Suppressor macrophage (primary cell): ENCODE measurements at regions not wholly inside any gene's neighbourhood (a gene's known extent, or its start where the extent isn't known, plus 50 kb on each side); places are given as distances from the start of the nearest gene placed in this dataset.

ENCODE experiments used
- DNase-seq, 4 experiments: peaks; one replicate each; pipeline ENCODE4 v3.0.0-alpha.2; 2020 to 2022

- DNase-seq = no peak
Measured at GRCh38 chr4:74651198-74651597, 143.1 kb downstream of the BTC start.

- DNase-seq = no peak
Measured at GRCh38 chr4:74653331-74654229, 140.7 kb downstream of the BTC start.

GRCh38 chr4:74654230-74654681 is 140.1 kb downstream of the BTC start:
- peak in 2 of 4 experiments; percentile 49 to 52 for DNase-seq

- no peak for DNase-seq
Measured at GRCh38 chr4:74656596-74656995, 137.7 kb downstream of the BTC start.

GRCh38 chr4:74658116-74658515 is 136.2 kb downstream of the BTC start:
- DNase-seq = peak; percentile 33 to 77 (median 52)

GRCh38 chr4:74659576-74660411 is 134.5 kb downstream of the BTC start:
- peak; percentile 75 to 94 (median 84) for DNase-seq

- no peak for DNase-seq
Measured at GRCh38 chr4:74660866-74661265, 133.5 kb downstream of the BTC start.

GRCh38 chr4:74661427-74662201 is 132.7 kb downstream of the BTC start:
- DNase-seq = peak; percentile 11 to 66 (median 33)

- no peak for DNase-seq
Measured at GRCh38 chr4:74663631-74664030, 130.7 kb downstream of the BTC start.

GRCh38 chr4:74665346-74665745 is 129.0 kb downstream of the BTC start:
- no peak for DNase-seq

GRCh38 chr4:74665876-74666275 is 128.4 kb downstream of the BTC start:
- DNase-seq = no peak

- DNase-seq = no peak
Measured at GRCh38 chr4:74667438-74667837, 126.9 kb downstream of the BTC start.

GRCh38 chr4:74667944-74668343 is 126.4 kb downstream of the BTC start:
- DNase-seq = no peak

- no peak for DNase-seq
Measured at GRCh38 chr4:74669702-74670101, 124.6 kb downstream of the BTC start.

GRCh38 chr4:74670583-74670982 is 123.7 kb downstream of the BTC start:
- DNase-seq = no peak

- peak; percentile 75 to 84 (median 80) for DNase-seq
Measured at GRCh38 chr4:74671080-74671698, 123.1 kb downstream of the BTC start.

GRCh38 chr4:74674750-74675149 is 119.6 kb downstream of the BTC start:
- DNase-seq = peak in 2 of 4 experiments; percentile 25 to 27

- peak; percentile 42 to 73 (median 55) for DNase-seq
Measured at GRCh38 chr4:74675673-74676279, 118.5 kb downstream of the BTC start.

- peak; percentile 9 to 34 (median 27) for DNase-seq
Measured at GRCh38 chr4:74682567-74683359, 111.6 kb downstream of the BTC start.

GRCh38 chr4:74692972-74693371 is 101.4 kb downstream of the BTC start:
- no peak for DNase-seq
